HG03060 (cell line): ENCODE measurements at regions not wholly inside any gene's neighbourhood (a gene's known extent, or its start where the extent isn't known, plus 50 kb on each side); places are given as distances from the start of the nearest gene placed in this dataset.
"Not testable (repeated sequence)": the region's sequence is repeated elsewhere in the genome, so short reads cannot be mapped to it uniquely, and the experiment has no call there.

ENCODE experiments used
- ATAC-seq: cut with Tn5 transposase; IDR thresholded peaks from one replicate; pipeline ENCODE4 v1.9.1; 2021; ENCODE audit warnings: low read depth, moderate number of reproducible peaks; ENCODE audit not compliant: unreplicated experiment

GRCh38 chr15:20105011-20105990 is 436.3 kb downstream of the GOLGA6L6 start:
- not testable (repeated sequence) for ATAC-seq

- ATAC-seq: not testable (repeated sequence)
These were observed 437.0 kb downstream of the GOLGA6L6 start for GRCh38 chr15:20104551-20104950.

- ATAC-seq: not testable (repeated sequence)
These were observed 438.7 kb downstream of the GOLGA6L6 start for GRCh38 chr15:20102862-20103261.

GRCh38 chr15:20102209-20102608 is 439.4 kb downstream of the GOLGA6L6 start:
- ATAC-seq: not testable (repeated sequence)

- ATAC-seq: not testable (repeated sequence)
These were observed 440.3 kb downstream of the GOLGA6L6 start for GRCh38 chr15:20101281-20101680.

GRCh38 chr15:20100604-20101270 is 440.9 kb downstream of the GOLGA6L6 start:
- ATAC-seq: not testable (repeated sequence)

- not testable (repeated sequence) for ATAC-seq
These were observed 445.8 kb downstream of the GOLGA6L6 start for GRCh38 chr15:20095699-20096303.

GRCh38 chr15:20089541-20089940 is 452.1 kb downstream of the GOLGA6L6 start:
- not testable (repeated sequence) for ATAC-seq

GRCh38 chr15:20084026-20084425 is 457.6 kb downstream of the GOLGA6L6 start:
- not testable (repeated sequence) for ATAC-seq

GRCh38 chr15:20074082-20074481 is 467.5 kb downstream of the GOLGA6L6 start:
- ATAC-seq: not testable (repeated sequence)

GRCh38 chr15:20069043-20069442 is 472.6 kb downstream of the GOLGA6L6 start:
- ATAC-seq: not testable (repeated sequence)

GRCh38 chr15:20066173-20066572 is 475.4 kb downstream of the GOLGA6L6 start:
- not testable (repeated sequence) for ATAC-seq

GRCh38 chr15:20065508-20065907 is 476.1 kb downstream of the GOLGA6L6 start:
- not testable (repeated sequence) for ATAC-seq

GRCh38 chr15:20063167-20063566 is 478.4 kb downstream of the GOLGA6L6 start:
- not testable (repeated sequence) for ATAC-seq

GRCh38 chr15:20060838-20061237 is 480.8 kb downstream of the GOLGA6L6 start:
- ATAC-seq: not testable (repeated sequence)

GRCh38 chr15:20056871-20057270 is 484.7 kb downstream of the GOLGA6L6 start:
- ATAC-seq: not testable (repeated sequence)

- ATAC-seq: not testable (repeated sequence)
These were observed 485.7 kb downstream of the GOLGA6L6 start for GRCh38 chr15:20055921-20056320.

- ATAC-seq: not testable (repeated sequence)
These were observed 493.4 kb downstream of the GOLGA6L6 start for GRCh38 chr15:20048189-20048588.

GRCh38 chr15:20045165-20045564 is 496.4 kb downstream of the GOLGA6L6 start:
- not testable (repeated sequence) for ATAC-seq

- not testable (repeated sequence) for ATAC-seq
These were observed 500.9 kb downstream of the GOLGA6L6 start for GRCh38 chr15:20040691-20041090.

- ATAC-seq: not testable (repeated sequence)
These were observed 516.6 kb downstream of the GOLGA6L6 start for GRCh38 chr15:20025040-20025439.
